ENCODE measurements at regions not wholly inside any gene's neighbourhood (a gene's known extent, or its start where the extent isn't known, plus 50 kb on each side); places are given as distances from the start of the nearest gene placed in this dataset.

DNA sequence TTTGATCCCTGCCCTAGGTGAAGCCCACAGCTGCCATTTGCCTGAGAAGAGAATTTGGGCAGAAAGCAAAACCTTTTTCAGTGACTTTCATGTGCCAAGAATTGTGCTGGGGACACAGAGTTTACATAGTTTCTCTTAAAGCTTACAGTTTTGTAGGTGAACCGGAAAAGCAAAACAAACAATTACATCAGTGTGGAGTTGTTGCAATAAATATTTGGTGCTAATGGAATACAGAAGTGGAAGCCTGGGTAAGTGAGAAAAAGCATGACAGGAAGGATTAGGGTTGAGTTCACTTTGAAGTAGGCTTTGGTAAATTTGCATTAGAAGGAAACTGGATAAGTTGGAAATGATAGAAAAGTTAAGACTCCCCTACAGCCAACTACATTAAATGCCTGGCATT, 82.7 kb downstream of the RASSF10 start (continued):
- TF ChIP-seq, protein P1, sequence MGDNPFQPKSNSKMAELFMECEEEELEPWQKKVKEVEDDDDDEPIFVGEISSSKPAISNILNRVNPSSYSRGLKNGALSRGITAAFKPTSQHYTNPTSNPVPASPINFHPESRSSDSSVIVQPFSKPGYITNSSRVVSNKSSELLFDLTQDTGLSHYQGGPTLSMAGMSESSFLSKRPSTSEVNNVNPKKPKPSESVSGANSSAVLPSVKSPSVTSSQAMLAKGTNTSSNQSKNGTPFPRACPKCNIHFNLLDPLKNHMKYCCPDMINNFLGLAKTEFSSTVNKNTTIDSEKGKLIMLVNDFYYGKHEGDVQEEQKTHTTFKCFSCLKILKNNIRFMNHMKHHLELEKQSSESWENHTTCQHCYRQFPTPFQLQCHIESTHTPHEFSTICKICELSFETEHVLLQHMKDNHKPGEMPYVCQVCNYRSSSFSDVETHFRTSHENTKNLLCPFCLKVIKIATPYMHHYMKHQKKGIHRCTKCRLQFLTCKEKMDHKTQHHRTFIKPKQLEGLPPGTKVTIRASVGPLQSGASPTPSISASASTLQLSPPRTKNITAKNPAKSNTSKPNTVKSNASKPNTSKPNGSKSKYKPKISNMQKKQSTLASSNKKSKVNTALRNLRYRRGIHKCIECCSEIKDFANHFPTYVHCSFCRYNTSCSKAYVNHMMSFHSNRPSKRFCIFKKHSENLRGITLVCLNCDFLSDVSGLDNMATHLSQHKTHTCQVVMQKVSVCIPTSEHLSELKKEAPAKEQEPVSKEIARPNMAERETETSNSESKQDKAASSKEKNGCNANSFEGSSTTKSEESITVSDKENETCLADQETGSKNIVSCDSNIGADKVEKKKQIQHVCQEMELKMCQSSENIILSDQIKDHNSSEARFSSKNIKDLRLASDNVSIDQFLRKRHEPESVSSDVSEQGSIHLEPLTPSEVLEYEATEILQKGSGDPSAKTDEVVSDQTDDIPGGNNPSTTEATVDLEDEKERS (CRISPR knock-in tag; IDR thresholded peaks at IDR 0.05): no peak
- no peak for TF ChIP-seq ZNF891 (CRISPR knock-in tag; IDR thresholded peaks at IDR 0.05)
- TF ChIP-seq, protein P2, sequence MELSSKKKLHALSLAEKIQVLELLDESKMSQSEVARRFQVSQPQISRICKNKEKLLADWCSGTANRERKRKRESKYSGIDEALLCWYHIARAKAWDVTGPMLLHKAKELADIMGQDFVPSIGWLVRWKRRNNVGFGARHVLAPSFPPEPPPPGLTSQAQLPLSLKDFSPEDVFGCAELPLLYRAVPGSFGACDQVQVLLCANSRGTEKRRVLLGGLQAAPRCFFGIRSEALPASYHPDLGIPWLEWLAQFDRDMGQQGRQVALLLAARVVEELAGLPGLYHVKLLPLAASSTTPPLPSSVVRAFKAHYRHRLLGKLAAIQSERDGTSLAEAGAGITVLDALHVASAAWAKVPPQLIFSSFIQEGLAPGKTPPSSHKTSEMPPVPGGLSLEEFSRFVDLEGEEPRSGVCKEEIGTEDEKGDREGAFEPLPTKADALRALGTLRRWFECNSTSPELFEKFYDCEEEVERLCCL (CRISPR knock-in tag; IDR thresholded peaks at IDR 0.05; ENCODE audit: borderline replicate concordance): no peak
- TF ChIP-seq, protein P3, sequence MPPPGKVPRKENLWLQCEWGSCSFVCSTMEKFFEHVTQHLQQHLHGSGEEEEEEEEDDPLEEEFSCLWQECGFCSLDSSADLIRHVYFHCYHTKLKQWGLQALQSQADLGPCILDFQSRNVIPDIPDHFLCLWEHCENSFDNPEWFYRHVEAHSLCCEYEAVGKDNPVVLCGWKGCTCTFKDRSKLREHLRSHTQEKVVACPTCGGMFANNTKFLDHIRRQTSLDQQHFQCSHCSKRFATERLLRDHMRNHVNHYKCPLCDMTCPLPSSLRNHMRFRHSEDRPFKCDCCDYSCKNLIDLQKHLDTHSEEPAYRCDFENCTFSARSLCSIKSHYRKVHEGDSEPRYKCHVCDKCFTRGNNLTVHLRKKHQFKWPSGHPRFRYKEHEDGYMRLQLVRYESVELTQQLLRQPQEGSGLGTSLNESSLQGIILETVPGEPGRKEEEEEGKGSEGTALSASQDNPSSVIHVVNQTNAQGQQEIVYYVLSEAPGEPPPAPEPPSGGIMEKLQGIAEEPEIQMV (CRISPR knock-in tag; IDR thresholded peaks at IDR 0.05; ENCODE audit: low read depth): no peak
- TF ChIP-seq ZNF558 (CRISPR knock-in tag; IDR thresholded peaks at IDR 0.05; ENCODE audit: borderline replicate concordance): no peak
- no peak for TF ChIP-seq HNRNPK (IDR thresholded peaks at IDR 0.05; ENCODE audit: low read depth, low read length, poor library complexity, severe bottlenecking)
- TF ChIP-seq BCL6 (CRISPR knock-in tag; IDR thresholded peaks at IDR 0.05): no peak
- no peak for TF ChIP-seq CBFB (CRISPR knock-in tag; IDR thresholded peaks at IDR 0.05)
- no peak for TF ChIP-seq SYNCRIP (IDR thresholded peaks at IDR 0.05; ENCODE audit: insufficient read depth, low read depth, low read length)
- no peak for TF ChIP-seq MEIS1 (CRISPR knock-in tag; IDR thresholded peaks at IDR 0.05; ENCODE audit: borderline replicate concordance)
- no peak for TF ChIP-seq ZFP1 (CRISPR knock-in tag; IDR thresholded peaks at IDR 0.05)
- TF ChIP-seq ZNF549 (CRISPR knock-in tag; IDR thresholded peaks at IDR 0.05): no peak
- 0 out of 4 replicates have a peak, but pooled peaks of 1 of the 2 experiments have one; percentile 26 for TF ChIP-seq EP300 (IDR thresholded peaks at IDR 0.05; ENCODE audit: low read depth in 2 of 2, low read length in 2 of 2)
- no peak for TF ChIP-seq EP300 (CRISPR knock-in tag; IDR thresholded peaks at IDR 0.05; ENCODE audit: borderline replicate concordance)
- TF ChIP-seq ZNF264 (CRISPR knock-in tag; IDR thresholded peaks at IDR 0.05): no peak
- TF ChIP-seq, protein P4, sequence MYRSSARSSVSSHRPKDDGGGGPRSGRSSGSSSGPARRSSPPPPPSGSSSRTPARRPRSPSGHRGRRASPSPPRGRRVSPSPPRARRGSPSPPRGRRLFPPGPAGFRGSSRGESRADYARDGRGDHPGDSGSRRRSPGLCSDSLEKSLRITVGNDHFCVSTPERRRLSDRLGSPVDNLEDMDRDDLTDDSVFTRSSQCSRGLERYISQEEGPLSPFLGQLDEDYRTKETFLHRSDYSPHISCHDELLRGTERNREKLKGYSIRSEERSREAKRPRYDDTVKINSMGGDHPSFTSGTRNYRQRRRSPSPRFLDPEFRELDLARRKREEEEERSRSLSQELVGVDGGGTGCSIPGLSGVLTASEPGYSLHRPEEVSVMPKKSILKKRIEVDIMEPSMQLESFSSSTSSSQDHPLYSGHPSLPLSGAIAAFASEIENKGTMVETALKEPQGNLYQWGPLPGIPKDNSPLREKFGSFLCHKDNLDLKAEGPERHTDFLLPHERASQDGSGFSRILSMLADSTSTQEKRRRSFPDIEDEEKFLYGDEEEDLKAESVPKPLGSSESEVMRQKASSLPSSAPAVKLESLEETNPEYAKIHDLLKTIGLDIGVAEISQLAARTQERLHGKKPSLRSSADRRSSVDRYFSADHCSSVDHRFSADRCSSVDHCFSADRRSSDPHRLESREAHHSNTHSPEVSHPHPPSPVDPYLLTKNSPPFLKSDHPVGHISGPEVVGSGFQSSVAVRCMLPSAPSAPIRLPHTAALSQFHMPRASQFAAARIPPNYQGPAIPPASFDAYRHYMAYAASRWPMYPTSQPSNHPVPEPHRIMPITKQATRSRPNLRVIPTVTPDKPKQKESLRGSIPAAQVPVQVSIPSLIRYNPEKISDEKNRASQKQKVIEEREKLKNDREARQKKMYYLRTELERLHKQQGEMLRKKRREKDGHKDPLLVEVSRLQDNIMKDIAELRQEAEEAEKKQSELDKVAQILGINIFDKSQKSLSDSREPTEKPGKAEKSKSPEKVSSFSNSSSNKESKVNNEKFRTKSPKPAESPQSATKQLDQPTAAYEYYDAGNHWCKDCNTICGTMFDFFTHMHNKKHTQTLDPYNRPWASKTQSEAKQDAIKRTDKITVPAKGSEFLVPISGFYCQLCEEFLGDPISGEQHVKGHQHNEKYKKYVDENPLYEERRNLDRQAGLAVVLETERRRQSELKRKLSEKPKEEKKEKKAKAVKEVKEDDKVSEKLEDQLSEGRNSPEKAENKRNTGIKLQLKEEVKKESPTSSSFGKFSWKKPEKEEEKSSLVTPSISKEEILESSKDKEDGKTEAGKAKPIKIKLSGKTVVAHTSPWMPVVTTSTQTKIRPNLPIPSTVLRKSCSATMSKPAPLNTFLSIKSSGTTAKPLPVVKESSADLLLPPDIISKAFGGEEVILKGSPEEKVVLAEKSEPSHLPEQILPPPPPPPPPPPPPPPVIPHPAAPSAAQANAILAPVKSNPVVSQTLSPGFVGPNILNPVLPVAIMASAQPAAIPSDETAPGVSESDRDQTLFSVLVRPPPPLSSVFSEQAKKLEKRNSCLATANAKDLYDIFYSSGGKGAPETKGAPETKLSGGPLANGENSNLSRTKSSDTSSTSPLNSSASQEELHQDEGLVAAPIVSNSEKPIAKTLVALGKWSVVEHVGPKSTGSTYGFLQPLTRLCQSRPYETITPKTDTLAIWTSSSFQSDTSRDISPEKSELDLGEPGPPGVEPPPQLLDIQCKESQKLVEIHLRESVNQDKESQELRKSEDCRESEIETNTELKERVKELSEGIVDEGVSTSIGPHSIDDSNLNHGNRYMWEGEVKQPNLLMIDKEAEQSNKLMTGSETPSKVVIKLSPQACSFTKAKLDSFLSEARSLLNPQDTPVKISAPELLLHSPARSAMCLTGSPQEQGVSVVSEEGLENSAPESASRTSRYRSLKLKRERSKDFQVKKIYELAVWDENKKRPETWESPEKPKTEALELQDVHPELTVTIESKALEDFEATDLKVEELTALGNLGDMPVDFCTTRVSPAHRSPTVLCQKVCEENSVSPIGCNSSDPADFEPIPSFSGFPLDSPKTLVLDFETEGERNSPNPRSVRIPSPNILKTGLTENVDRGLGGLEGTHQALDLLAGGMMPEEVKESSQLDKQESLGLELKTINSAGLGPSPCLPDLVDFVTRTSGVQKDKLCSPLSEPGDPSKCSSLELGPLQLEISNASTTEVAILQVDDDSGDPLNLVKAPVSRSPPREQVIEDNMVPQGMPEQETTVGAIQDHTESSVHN (CRISPR knock-in tag; IDR thresholded peaks at IDR 0.05): no peak
- no peak for TF ChIP-seq PAWR (CRISPR knock-in tag; IDR thresholded peaks at IDR 0.05; ENCODE audit: borderline replicate concordance)

Measured in HepG2 (cell line).